ENCODE measurements at regions not wholly inside any gene's neighbourhood (a gene's known extent, or its start where the extent isn't known, plus 50 kb on each side); places are given as distances from the start of the nearest gene placed in this dataset.

DNA sequence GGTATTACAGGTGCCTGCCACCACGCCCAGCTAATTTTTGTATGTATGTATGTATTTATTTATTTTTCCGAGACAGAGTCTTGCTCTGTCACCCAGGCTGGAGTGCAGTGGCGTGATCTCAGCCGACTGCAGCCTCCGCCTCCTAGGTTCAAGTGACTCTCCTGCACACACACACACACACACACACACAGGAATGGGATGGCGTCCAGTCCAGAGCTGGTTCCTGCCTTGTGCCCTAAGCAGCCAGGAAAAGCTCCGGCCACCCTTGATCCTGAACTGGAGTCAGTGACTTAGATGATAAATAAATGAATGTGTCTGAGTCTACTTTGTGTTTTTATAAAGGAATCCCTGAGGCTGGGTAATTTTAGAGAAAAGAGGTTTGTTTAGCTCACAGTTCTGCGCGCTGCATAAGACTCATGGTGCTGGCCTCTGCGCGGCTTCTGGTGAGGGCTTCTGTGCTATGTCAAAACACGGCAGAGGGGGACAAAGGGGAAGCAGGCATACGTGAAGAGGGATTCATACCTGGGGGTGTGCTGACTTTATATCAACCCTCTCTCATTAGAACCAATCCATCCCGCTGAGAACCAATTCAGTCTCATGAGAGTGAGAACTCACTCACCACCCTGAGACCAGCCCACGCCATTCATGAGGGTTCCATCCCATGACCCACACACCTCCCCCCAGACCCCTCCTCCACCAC lies 59.7 kb upstream of the PHLPP1 start:
- intact Hi-C loops (cut with DNase I), result no loop called here
- H3K4me3 ChIP-seq, result no peak overlapping the region
- H3K9me3 ChIP-seq, result no peaks in the 10 kb centered on the region
- H3K4me1 ChIP-seq, result no peaks in the 10 kb centered on the region
- TF ChIP-seq, protein P1, sequence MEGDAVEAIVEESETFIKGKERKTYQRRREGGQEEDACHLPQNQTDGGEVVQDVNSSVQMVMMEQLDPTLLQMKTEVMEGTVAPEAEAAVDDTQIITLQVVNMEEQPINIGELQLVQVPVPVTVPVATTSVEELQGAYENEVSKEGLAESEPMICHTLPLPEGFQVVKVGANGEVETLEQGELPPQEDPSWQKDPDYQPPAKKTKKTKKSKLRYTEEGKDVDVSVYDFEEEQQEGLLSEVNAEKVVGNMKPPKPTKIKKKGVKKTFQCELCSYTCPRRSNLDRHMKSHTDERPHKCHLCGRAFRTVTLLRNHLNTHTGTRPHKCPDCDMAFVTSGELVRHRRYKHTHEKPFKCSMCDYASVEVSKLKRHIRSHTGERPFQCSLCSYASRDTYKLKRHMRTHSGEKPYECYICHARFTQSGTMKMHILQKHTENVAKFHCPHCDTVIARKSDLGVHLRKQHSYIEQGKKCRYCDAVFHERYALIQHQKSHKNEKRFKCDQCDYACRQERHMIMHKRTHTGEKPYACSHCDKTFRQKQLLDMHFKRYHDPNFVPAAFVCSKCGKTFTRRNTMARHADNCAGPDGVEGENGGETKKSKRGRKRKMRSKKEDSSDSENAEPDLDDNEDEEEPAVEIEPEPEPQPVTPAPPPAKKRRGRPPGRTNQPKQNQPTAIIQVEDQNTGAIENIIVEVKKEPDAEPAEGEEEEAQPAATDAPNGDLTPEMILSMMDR (IDR thresholded peaks at IDR 0.05), result no peak
- ATAC-seq, result no peak
- no peaks in the 10 kb centered on the region for H3K36me3 ChIP-seq (ENCODE audit: insufficient read depth in 1 of 2, low read depth in 1 of 2)
- no peak for DNase-seq
- H3K27ac ChIP-seq, result no peak overlapping the region
- H3K27me3 ChIP-seq (ENCODE audit: insufficient read depth in 3 of 3, low read length in 2 of 3), result peaks cover 0 to 7% (median 0%) of the 10 kb centered on the region in 3 donors
- 85 to 86% (median 85%) methylated on average over 15 of the region's 15 CpGs for WGBS, 3 donors

DNA sequence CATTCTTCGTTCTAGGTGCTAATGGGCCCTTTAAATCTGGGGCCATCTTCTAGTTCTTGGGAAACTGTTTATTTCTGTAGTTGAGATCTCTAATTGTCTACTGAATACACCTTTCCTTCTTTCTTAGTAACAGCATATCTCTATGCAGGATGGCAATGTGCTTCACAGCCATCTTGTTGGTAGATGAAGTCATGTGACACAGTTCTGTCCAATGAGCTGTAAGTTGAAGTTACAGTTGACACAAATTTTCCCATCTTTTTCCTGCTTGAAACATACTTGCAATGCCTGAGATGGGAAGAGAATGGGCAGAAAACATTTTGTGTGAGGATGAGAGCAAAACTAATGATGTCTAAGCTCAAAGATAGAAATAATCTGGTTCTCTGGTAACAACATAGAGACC lies 57.3 kb upstream of the PHLPP1 start:
- Histone ChIP-seq H3K4me1 (no peaks in the 10 kb centered on the region), H3K27ac (no peak overlapping the region), H3K27me3 (ENCODE audit: insufficient read depth in 3 of 3, low read length in 2 of 3) (peaks cover 0 to 7% (median 0%) of the 10 kb centered on the region in 3 donors), H3K36me3 (ENCODE audit: insufficient read depth in 1 of 2, low read depth in 1 of 2) (no peaks in the 10 kb centered on the region), H3K4me3 (no peak overlapping the region), H3K9me3 (no peaks in the 10 kb centered on the region)
- 53 to 97% (median 96%) methylated on average over 1 of the region's 1 CpG for WGBS, 3 donors
- DNase-seq (no peak), ATAC-seq (no peak)
- TF ChIP-seq, protein P1 (IDR thresholded peaks at IDR 0.05), result no peak
- intact Hi-C loops (cut with DNase I), result no loop called here

GRCh38 chr18:62659698-62660097 lies 55.6 kb upstream of the PHLPP1 start:
- intact Hi-C loops (cut with DNase I), result no loop called here
- Histone ChIP-seq H3K4me1 (no peaks in the 10 kb centered on the region), H3K4me3 (no peak overlapping the region), H3K9me3 (no peaks in the 10 kb centered on the region), H3K27me3 (ENCODE audit: insufficient read depth in 3 of 3, low read length in 2 of 3) (peaks cover 0 to 4% (median 0%) of the 10 kb centered on the region in 3 donors), H3K36me3 (ENCODE audit: insufficient read depth in 1 of 2, low read depth in 1 of 2) (no peaks in the 10 kb centered on the region), H3K27ac (no peak overlapping the region)
- DNase-seq (no peak), ATAC-seq (no peak)
- TF ChIP-seq, protein P1 (IDR thresholded peaks at IDR 0.05), result no peak
- WGBS, 3 donors, result 81 to 86% (median 86%) methylated on average over 2 of the region's 2 CpGs

- no peak for ATAC-seq
Measured at GRCh38 chr18:62660691-62661090, 54.6 kb upstream of the PHLPP1 start.

More at GRCh38 chr18:62660691-62661090, 54.6 kb upstream of the PHLPP1 start:
- H3K9me3 ChIP-seq, result no peaks in the 10 kb centered on the region
- H3K27me3 ChIP-seq (ENCODE audit: insufficient read depth in 3 of 3, low read length in 2 of 3), result no peaks in the 10 kb centered on the region
- H3K4me3 ChIP-seq, result no peak overlapping the region
- H3K4me1 ChIP-seq, result no peaks in the 10 kb centered on the region
- no peak overlapping the region for H3K27ac ChIP-seq
- intact Hi-C loops (cut with DNase I), result no loop called here
- no peak for DNase-seq
- no peaks in the 10 kb centered on the region for H3K36me3 ChIP-seq (ENCODE audit: insufficient read depth in 1 of 2, low read depth in 1 of 2)
- WGBS, 3 donors, result 84 to 88% (median 85%) methylated on average over 3 of the region's 3 CpGs
- TF ChIP-seq, protein P1 (IDR thresholded peaks at IDR 0.05), result no peak
